Lung (tissue), 11 donors: ENCODE measurements at regions not wholly inside any gene's neighbourhood (a gene's known extent, or its start where the extent isn't known, plus 50 kb on each side); places are given as distances from the start of the nearest gene placed in this dataset.

ENCODE experiments used
- ATAC-seq: fragments of 200-7000 bp; cut with Tn5 transposase; one replicate; pipeline ENCODE4 v1.9.1; 2020; ENCODE audit warnings: moderate number of reproducible peaks; ENCODE audit not compliant: insufficient read depth, low FRiP score
- DNase-seq, 3 donors: peaks; one replicate each; pipeline ENCODE4 v3.0.0-alpha.2; 2013 to 2017
- H3K27ac ChIP-seq, 2 donors: one replicate each; pipeline ENCODE4 v1.5.1; 2013; ENCODE audit warnings: mild to moderate bottlenecking in 2 of 2, moderate library complexity in 2 of 2, control low read depth in 1 of 2, inconsistent platforms in 1 of 2, low read depth in 1 of 2, low read length in 1 of 2
- H3K27me3 ChIP-seq, 3 donors: one replicate each; pipeline ENCODE4 v1.5.1; 2013; ENCODE audit warnings: low read length in 2 of 3; ENCODE audit not compliant: control insufficient read depth in 3 of 3, insufficient read depth in 3 of 3
- H3K36me3 ChIP-seq, 4 donors: one replicate each; pipeline ENCODE4 v1.5.1; 2013; ENCODE audit warnings: low read length in 4 of 4, mild to moderate bottlenecking in 1 of 4, moderate library complexity in 1 of 4; ENCODE audit not compliant: control insufficient read depth in 4 of 4, insufficient read depth in 4 of 4
- H3K4me1 ChIP-seq, 5 donors: one replicate each; pipeline ENCODE4 v1.5.1; 2013; ENCODE audit warnings: low read length in 5 of 5, mild to moderate bottlenecking in 2 of 5, moderate library complexity in 1 of 5; ENCODE audit not compliant: control insufficient read depth in 5 of 5, insufficient read depth in 5 of 5
- H3K4me3 ChIP-seq: one replicate; pipeline ENCODE4 v1.5.1; 2013; ENCODE audit warnings: mild to moderate bottlenecking, control low read depth, moderate library complexity
- H3K9ac ChIP-seq, 2 donors: one replicate each; pipeline ENCODE4 v1.5.1; 2013; ENCODE audit warnings: low read length in 2 of 2, control low read depth in 1 of 2; ENCODE audit not compliant: insufficient read depth in 1 of 2
- H3K9me3 ChIP-seq, 4 donors: one replicate each; pipeline ENCODE4 v1.5.1; 2013; ENCODE audit warnings: low read length in 3 of 4, mild to moderate bottlenecking in 1 of 4, moderate library complexity in 1 of 4; ENCODE audit not compliant: control insufficient read depth in 4 of 4, insufficient read depth in 3 of 4
- CTCF ChIP-seq: IDR thresholded peaks from 2 replicates; pipeline ENCODE4 v1.5.1; 2012; ENCODE audit warnings: mild to moderate bottlenecking; ENCODE audit errors: control extremely low read depth, extremely low read depth
- WGBS, 2 donors: extraction: QIAGEN DNeasy Blood & Tissue Kit; methylation state at CpG; one replicate each; pipeline ENCODE4 v1.1.7; 2013; 5-methylcytosine and 5-hydroxymethylcytosine counted together
- donor health status: control.
- donor health status: control.
- donor health status: Bipolar disorder and iron deficiency.
- donor health status: healthy.
- donor health status: DM: yes; HTN: yes; CAD: no.

- TF ChIP-seq CTCF: no peak
- no peak for ATAC-seq
- no peak for DNase-seq
- no peaks in the 10 kb centered on the region for H3K27me3 ChIP-seq
- no peaks in the 10 kb centered on the region for H3K9me3 ChIP-seq
- no peak overlapping the region for H3K4me3 ChIP-seq
- WGBS, 2 donors: 72 to 84% methylated on average over 1 of the region's 1 CpG
- no peaks in the 10 kb centered on the region for H3K36me3 ChIP-seq
- no peak overlapping the region for H3K27ac ChIP-seq
- H3K9ac ChIP-seq: no peak overlapping the region
- no peaks in the 10 kb centered on the region for H3K4me1 ChIP-seq
These were observed 896.3 kb upstream of the HS3ST1 start for GRCh38 chr4:12324965-12325364.

GRCh38 chr4:12319765-12320164 lies 891.1 kb upstream of the HS3ST1 start:
- peaks cover 0 to 4% (median 0%) of the 10 kb centered on the region in 5 donors for H3K4me1 ChIP-seq
- no peak overlapping the region for H3K27ac ChIP-seq
- no peak for DNase-seq
- H3K9ac ChIP-seq: no peak overlapping the region
- H3K27me3 ChIP-seq: no peaks in the 10 kb centered on the region
- H3K36me3 ChIP-seq: no peaks in the 10 kb centered on the region
- 77 to 83% methylated on average over 4 of the region's 4 CpGs for WGBS, 2 donors
- TF ChIP-seq CTCF: no peak
- H3K4me3 ChIP-seq: no peak overlapping the region
- no peaks in the 10 kb centered on the region for H3K9me3 ChIP-seq
- ATAC-seq: no peak

- H3K4me1 ChIP-seq: no peaks in the 10 kb centered on the region
- no peak for TF ChIP-seq CTCF
- H3K9me3 ChIP-seq: no peaks in the 10 kb centered on the region
- DNase-seq (peak in 1 of 3 donors; percentile 36), ATAC-seq (no peak)
- no peak overlapping the region for H3K4me3 ChIP-seq
- H3K27me3 ChIP-seq: no peaks in the 10 kb centered on the region
- WGBS, 2 donors: 69 to 79% methylated on average over 3 of the region's 3 CpGs
- H3K36me3 ChIP-seq: no peaks in the 10 kb centered on the region
- H3K9ac ChIP-seq: no peak overlapping the region
- no peak overlapping the region for H3K27ac ChIP-seq
These were observed 876.2 kb upstream of the HS3ST1 start for GRCh38 chr4:12304905-12305304.

- no peaks in the 10 kb centered on the region for H3K4me1 ChIP-seq
- DNase-seq (no peak), ATAC-seq (no peak)
- TF ChIP-seq CTCF: no peak
- H3K27me3 ChIP-seq: no peaks in the 10 kb centered on the region
- no peak overlapping the region for H3K9ac ChIP-seq
- 90 to 94% methylated on average over 1 of the region's 1 CpG for WGBS, 2 donors
- H3K9me3 ChIP-seq: no peaks in the 10 kb centered on the region
- no peaks in the 10 kb centered on the region for H3K36me3 ChIP-seq
- no peak overlapping the region for H3K27ac ChIP-seq
- no peak overlapping the region for H3K4me3 ChIP-seq
These were observed 867.7 kb upstream of the HS3ST1 start for GRCh38 chr4:12296366-12296765.
